Fibroblast of lung (primary cell): ENCODE measurements at regions not wholly inside any gene's neighbourhood (a gene's known extent, or its start where the extent isn't known, plus 50 kb on each side); places are given as distances from the start of the nearest gene placed in this dataset.

Source experiments
- DNase-seq, 2 donors: peaks; one replicate each; pipeline versions ENCODE4 v3.0.0 to v3.0.0-alpha.2; 2010; ENCODE audit warnings: low read depth in 2 of 2
- H2AFZ ChIP-seq: 2 replicates; pipeline ENCODE4 v1.5.1; 2012; ENCODE audit warnings: low read length, control low read depth, inconsistent platforms
- H3K27ac ChIP-seq: 2 replicates; pipeline ENCODE4 v1.5.1; 2011; ENCODE audit warnings: low read length, control low read depth; ENCODE audit not compliant: insufficient read depth
- H3K27me3 ChIP-seq: 2 replicates; pipeline ENCODE4 v1.5.1; 2011; ENCODE audit warnings: mild to moderate bottlenecking, low read length; ENCODE audit not compliant: control insufficient read depth, insufficient read depth
- H3K36me3 ChIP-seq: 2 replicates; pipeline ENCODE4 v1.5.1; 2011; ENCODE audit warnings: low read length; ENCODE audit not compliant: control insufficient read depth, insufficient read depth
- H3K4me1 ChIP-seq: 2 replicates; pipeline ENCODE4 v1.5.1; 2011; ENCODE audit warnings: low read length; ENCODE audit not compliant: control insufficient read depth, insufficient read depth; ENCODE audit errors: extremely low read depth
- H3K4me2 ChIP-seq: 2 replicates; pipeline ENCODE4 v1.5.1; 2011; ENCODE audit warnings: low read length, control low read depth; ENCODE audit not compliant: insufficient read depth; ENCODE audit errors: extremely low read depth
- H3K4me3 ChIP-seq, 4 experiments: fragments of 200-600 bp in 1 of 4; sonication (generic) in 1 of 4; replicated peaks in 1 of 4; 2 replicates each; pipeline ENCODE4 v1.5.1; 2011 to 2016; ENCODE audit warnings: low read length in 4 of 4, low read depth in 3 of 4, mild to moderate bottlenecking in 3 of 4, control low read depth in 2 of 4, inconsistent platforms in 1 of 4, mixed read lengths in 1 of 4; ENCODE audit not compliant: insufficient read depth in 1 of 4; ENCODE audit errors: control extremely low read depth in 1 of 4
- H3K79me2 ChIP-seq: 2 replicates; pipeline ENCODE4 v1.5.1; 2012; ENCODE audit warnings: mild to moderate bottlenecking, low read length, inconsistent platforms; ENCODE audit not compliant: control insufficient read depth, insufficient read depth
- H3K9ac ChIP-seq: 2 replicates; pipeline ENCODE4 v1.5.1; 2011; ENCODE audit warnings: mild to moderate bottlenecking, low read length, control low read depth; ENCODE audit not compliant: insufficient read depth
- H3K9me3 ChIP-seq: 2 replicates; pipeline ENCODE4 v1.5.1; 2012; ENCODE audit warnings: low read depth, low read length; ENCODE audit not compliant: control insufficient read depth, insufficient read depth
- H4K20me1 ChIP-seq: 2 replicates; pipeline ENCODE4 v1.5.1; 2011; ENCODE audit warnings: low read length; ENCODE audit not compliant: control insufficient read depth, insufficient read depth; ENCODE audit errors: extremely low read depth
- CTCF ChIP-seq, 2 donors: IDR thresholded peaks in 1 of 2; conservative IDR thresholded peaks in 1 of 2; 1 replicate in 1 of 2; 2 replicates in 1 of 2; pipeline ENCODE4 v1.5.1; 2011 to 2012; ENCODE audit warnings: low read length in 2 of 2, control low read depth in 1 of 2, inconsistent platforms in 1 of 2, low read depth in 1 of 2, mild to moderate bottlenecking in 1 of 2
- EZH2 ChIP-seq: IDR thresholded peaks from 2 replicates; pipeline ENCODE4 v1.5.1; 2012; ENCODE audit warnings: low read length, control low read depth, mild to moderate bottlenecking; ENCODE audit errors: missing control alignments

- H3K27ac ChIP-seq = no peak overlapping the region
- H2AFZ ChIP-seq = no peak overlapping the region
- TF ChIP-seq CTCF (conservative IDR thresholded peaks at IDR 0.05 in 1 of 2, IDR thresholded peaks at IDR 0.05 in 1 of 2; ENCODE audit: low read depth in 1 of 2, low read length in 2 of 2) (no peak), EZH2 (no peak)
- H4K20me1 ChIP-seq = no peaks in the 10 kb centered on the region
- H3K9me3 ChIP-seq = no peaks in the 10 kb centered on the region
- H3K9ac ChIP-seq = no peak overlapping the region
- no peaks in the 10 kb centered on the region for H3K36me3 ChIP-seq
- DNase-seq = no peak
- no peak overlapping the region for H3K4me3 ChIP-seq
- H3K4me2 ChIP-seq = no peak overlapping the region
- no peaks in the 10 kb centered on the region for H3K27me3 ChIP-seq
- H3K79me2 ChIP-seq = no peaks in the 10 kb centered on the region
- no peaks in the 10 kb centered on the region for H3K4me1 ChIP-seq
Observed at GRCh38 chr13:59304596-59304995, 859.1 kb downstream of the DIAPH3 start.

- Histone ChIP-seq H3K9me3 (no peaks in the 10 kb centered on the region), H3K4me2 (no peak overlapping the region), H3K27ac (no peak overlapping the region), H3K79me2 (no peaks in the 10 kb centered on the region), H3K4me1 (no peaks in the 10 kb centered on the region), H3K36me3 (no peaks in the 10 kb centered on the region), H4K20me1 (no peaks in the 10 kb centered on the region), H3K4me3 (no peak overlapping the region), H3K9ac (no peak overlapping the region), H3K27me3 (no peaks in the 10 kb centered on the region), H2AFZ (no peak overlapping the region)
- DNase-seq = peak in 1 of 2 donors; percentile 81
- TF ChIP-seq CTCF (conservative IDR thresholded peaks at IDR 0.05 in 1 of 2, IDR thresholded peaks at IDR 0.05 in 1 of 2; ENCODE audit: low read depth in 1 of 2, low read length in 2 of 2) = no peak
- no peak for TF ChIP-seq EZH2
Observed at GRCh38 chr13:59305896-59306295, 857.8 kb downstream of the DIAPH3 start.

GRCh38 chr13:59312776-59313175 is 851.0 kb downstream of the DIAPH3 start:
- DNase-seq = no peak
- TF ChIP-seq CTCF (conservative IDR thresholded peaks at IDR 0.05 in 1 of 2, IDR thresholded peaks at IDR 0.05 in 1 of 2; ENCODE audit: low read depth in 1 of 2, low read length in 2 of 2) = no peak
- no peak for TF ChIP-seq EZH2

More at GRCh38 chr13:59312776-59313175, 851.0 kb downstream of the DIAPH3 start:
- H4K20me1 ChIP-seq = no peaks in the 10 kb centered on the region
- no peaks in the 10 kb centered on the region for H3K27me3 ChIP-seq
- no peak overlapping the region for H3K27ac ChIP-seq
- no peak overlapping the region for H3K4me3 ChIP-seq
- no peaks in the 10 kb centered on the region for H3K9me3 ChIP-seq
- no peaks in the 10 kb centered on the region for H3K79me2 ChIP-seq
- no peaks in the 10 kb centered on the region for H3K4me1 ChIP-seq
- no peaks in the 10 kb centered on the region for H3K36me3 ChIP-seq
- H3K9ac ChIP-seq = no peak overlapping the region
- H2AFZ ChIP-seq = no peak overlapping the region
- no peak overlapping the region for H3K4me2 ChIP-seq
